ENCODE measurements at regions not wholly inside any gene's neighbourhood (a gene's known extent, or its start where the extent isn't known, plus 50 kb on each side); places are given as distances from the start of the nearest gene placed in this dataset.
A peak's percentile ranks its signal among the peaks of the same experiment; 100 is the strongest.

DNA sequence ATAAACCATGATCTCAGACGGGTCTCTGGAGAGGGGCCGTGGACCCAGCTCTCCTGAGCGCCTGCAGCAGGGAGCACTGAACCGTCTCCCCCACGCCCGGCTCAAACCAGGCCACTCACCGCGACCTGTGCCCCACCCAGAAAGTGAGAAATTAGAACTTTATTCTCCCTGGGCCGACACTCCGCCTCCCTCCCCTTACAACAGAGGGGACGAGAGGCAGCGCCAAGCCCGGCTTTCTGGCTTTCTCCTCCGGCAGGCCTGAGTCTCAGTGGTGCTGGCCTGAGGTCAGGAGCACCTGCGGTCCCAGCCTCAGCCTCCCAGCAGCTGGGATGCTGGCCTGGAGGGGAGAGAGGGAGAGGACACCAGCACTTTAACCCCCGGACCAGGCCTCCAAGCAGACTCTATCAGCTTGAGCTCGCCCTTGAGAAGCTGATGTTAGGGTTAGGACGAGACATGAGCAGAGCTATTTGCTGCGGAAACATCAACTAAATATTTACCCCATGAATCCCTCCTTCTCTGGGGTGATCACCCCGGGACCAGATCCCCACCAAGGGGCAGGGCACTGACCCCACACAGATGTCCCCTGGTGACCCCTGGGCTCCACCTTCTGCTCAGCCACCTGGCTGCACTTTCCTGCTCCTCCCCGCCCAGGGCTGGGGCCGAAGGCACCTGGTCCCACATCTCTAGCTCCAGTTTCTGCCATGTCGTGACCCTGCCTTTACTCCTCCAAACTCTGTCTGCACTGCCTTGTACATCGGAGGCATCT is 856.3 kb upstream of the SALL3 start:
- Mint-ChIP-seq H3K4me3 (peak overlapping the region in 1 of 10 donors; percentile 38), H3K27ac (no peak overlapping the region), H3K27me3 (peaks cover 0 to 20% (median 0%) of the 10 kb centered on the region in 5 donors), H3K4me1 (peaks cover 0 to 7% (median 0%) of the 10 kb centered on the region in 7 donors), H3K36me3 (no peaks in the 10 kb centered on the region), H3K9me3 (peaks cover 7 to 45% (median 21%) of the 10 kb centered on the region in 11 donors)
- H3K27ac ChIP-seq (ENCODE audit: low read depth, low read length) = no peak overlapping the region
- ChIA-PET CTCF (no interaction called here), POLR2A (no interaction called here)
- DNase-seq (no peak), ATAC-seq (no peak)
- no peaks in the 10 kb centered on the region for H3K36me3 ChIP-seq (ENCODE audit: control insufficient read depth in 2 of 3, insufficient read depth in 3 of 3, low read length in 3 of 3)
- no peaks in the 10 kb centered on the region for H3K27me3 ChIP-seq (ENCODE audit: control insufficient read depth in 2 of 2, insufficient read depth in 2 of 2, low read length in 2 of 2)
- H3K4me1 ChIP-seq (ENCODE audit: control insufficient read depth in 2 of 2, insufficient read depth in 2 of 2, low read length in 2 of 2) = no peaks in the 10 kb centered on the region
- no peak overlapping the region for H3K4me3 ChIP-seq (ENCODE audit: low read length)
- intact Hi-C loops (cut with micrococcal nuclease) = no loop called here
- H3K9me3 ChIP-seq (ENCODE audit: control insufficient read depth in 2 of 3, low read length in 3 of 3) = peaks cover 0 to 8% (median 0%) of the 10 kb centered on the region in 3 experiments

DNA sequence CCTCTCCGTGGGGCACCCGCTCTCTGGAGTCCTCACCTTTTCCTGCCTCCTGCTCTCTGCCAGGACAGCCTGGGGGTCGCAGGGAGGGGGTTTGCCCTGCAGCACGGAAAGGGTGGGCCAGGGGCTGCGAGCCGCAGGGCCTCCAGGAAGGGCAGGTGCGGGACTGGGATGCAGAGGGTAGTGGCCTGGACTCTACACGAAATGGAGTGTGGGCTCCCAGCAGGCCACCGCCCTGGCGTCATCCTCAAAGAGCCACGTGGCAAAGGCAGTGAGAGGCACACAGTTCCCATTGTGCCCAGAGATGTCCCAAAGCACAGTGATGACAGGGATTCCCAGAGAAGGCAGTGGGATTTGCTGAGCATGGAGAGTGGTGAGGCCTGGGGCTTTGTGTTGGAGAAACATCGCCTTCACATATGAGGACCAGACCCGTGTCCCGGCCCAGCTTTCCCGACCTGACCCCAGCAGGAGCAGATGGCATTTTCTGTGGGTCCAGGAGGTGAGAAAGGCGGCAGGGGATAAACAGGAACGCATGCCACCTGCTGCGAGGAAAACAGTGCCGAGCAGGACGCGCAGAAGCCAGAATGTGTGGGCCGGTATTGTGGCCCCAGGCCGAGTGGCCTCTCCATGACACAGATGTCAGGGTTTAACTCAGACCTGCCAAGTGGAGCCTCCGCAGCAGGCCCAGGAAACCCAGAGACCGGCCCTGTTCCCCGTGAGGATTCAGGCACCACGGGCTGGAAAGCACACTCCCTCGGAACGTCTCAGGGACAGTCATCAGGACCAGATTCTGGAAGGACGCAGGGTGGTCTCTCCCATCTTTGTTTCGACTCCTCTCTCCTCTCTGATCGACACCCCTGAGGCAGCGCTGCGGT is 855.5 kb upstream of the SALL3 start:
- Histone ChIP-seq H3K27ac (ENCODE audit: low read depth, low read length) (no peak overlapping the region), H3K36me3 (ENCODE audit: control insufficient read depth in 2 of 3, insufficient read depth in 3 of 3, low read length in 3 of 3) (no peaks in the 10 kb centered on the region), H3K27me3 (ENCODE audit: control insufficient read depth in 2 of 2, insufficient read depth in 2 of 2, low read length in 2 of 2) (no peaks in the 10 kb centered on the region), H3K4me3 (ENCODE audit: low read length) (no peak overlapping the region), H3K9me3 (ENCODE audit: control insufficient read depth in 2 of 3, low read length in 3 of 3) (peaks cover 0 to 8% (median 0%) of the 10 kb centered on the region in 3 experiments), H3K4me1 (ENCODE audit: control insufficient read depth in 2 of 2, insufficient read depth in 2 of 2, low read length in 2 of 2) (no peaks in the 10 kb centered on the region)
- ChIA-PET POLR2A (no interaction called here), CTCF (no interaction called here)
- intact Hi-C loops (cut with micrococcal nuclease) = no loop called here
- Mint-ChIP-seq H3K27me3 (peaks cover 0 to 28% (median 0%) of the 10 kb centered on the region in 5 donors), H3K27ac (no peak overlapping the region), H3K9me3 (peaks cover 7 to 38% (median 20%) of the 10 kb centered on the region in 11 donors), H3K4me3 (peak overlapping the region in 1 of 10 donors; percentile 38), H3K4me1 (peaks cover 0 to 8% (median 0%) of the 10 kb centered on the region in 7 donors), H3K36me3 (no peaks in the 10 kb centered on the region)
- ATAC-seq (no peak), DNase-seq (no peak)

DNA sequence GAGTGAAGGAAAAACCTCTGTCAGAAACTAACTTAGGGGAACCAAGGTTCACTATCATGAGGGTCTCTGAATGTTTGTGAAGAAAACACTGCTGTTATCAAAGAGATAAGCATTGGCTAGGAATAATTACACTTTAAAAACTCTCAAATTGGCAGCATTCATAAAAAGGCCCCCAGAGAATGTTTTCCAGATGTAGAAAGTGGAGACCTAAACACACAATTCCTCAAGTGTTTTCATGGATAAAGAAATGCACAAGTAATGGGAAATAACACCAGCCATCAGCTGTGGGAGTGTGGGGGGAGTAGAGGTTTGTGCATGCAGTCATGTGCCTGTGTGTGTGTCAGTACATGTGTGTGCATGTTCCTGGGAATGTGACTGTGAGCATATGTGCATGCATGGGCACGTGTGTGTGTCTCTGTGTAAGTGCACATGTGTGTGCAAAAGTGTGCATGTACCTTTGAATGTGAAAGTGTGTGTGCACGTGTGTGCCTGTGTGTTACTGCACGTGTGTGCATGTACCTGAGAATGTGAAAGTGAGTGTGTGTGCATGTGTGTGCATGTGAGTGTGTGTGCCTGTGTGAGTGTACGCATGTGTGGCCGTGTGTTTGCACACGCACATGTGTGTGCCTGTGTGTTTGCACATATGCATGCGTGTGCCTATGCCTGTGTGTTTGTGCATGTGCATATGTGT is 854.3 kb upstream of the SALL3 start:
- H3K4me3 ChIP-seq (ENCODE audit: low read length) = no peak overlapping the region
- H3K4me1 Mint-ChIP-seq = peaks cover 0 to 8% (median 0%) of the 10 kb centered on the region in 7 donors
- CTCF ChIA-PET = no interaction called here
- intact Hi-C loops (cut with micrococcal nuclease) = no loop called here
- peaks cover 0 to 34% (median 4%) of the 10 kb centered on the region in 5 donors for H3K27me3 Mint-ChIP-seq
- no peaks in the 10 kb centered on the region for H3K36me3 Mint-ChIP-seq
- no peak overlapping the region for H3K27ac ChIP-seq (ENCODE audit: low read depth, low read length)
- H3K9me3 ChIP-seq (ENCODE audit: control insufficient read depth in 2 of 3, low read length in 3 of 3) = peaks cover 0 to 3% (median 0%) of the 10 kb centered on the region in 3 experiments
- H3K36me3 ChIP-seq (ENCODE audit: control insufficient read depth in 2 of 3, insufficient read depth in 3 of 3, low read length in 3 of 3) = no peaks in the 10 kb centered on the region
- DNase-seq = no peak
- H3K4me3 Mint-ChIP-seq = no peak overlapping the region
- no peaks in the 10 kb centered on the region for H3K4me1 ChIP-seq (ENCODE audit: control insufficient read depth in 2 of 2, insufficient read depth in 2 of 2, low read length in 2 of 2)
- no peaks in the 10 kb centered on the region for H3K27me3 ChIP-seq (ENCODE audit: control insufficient read depth in 2 of 2, insufficient read depth in 2 of 2, low read length in 2 of 2)
- no peak overlapping the region for H3K27ac Mint-ChIP-seq
- peak; percentile 20 for ATAC-seq
- POLR2A ChIA-PET = no interaction called here
- H3K9me3 Mint-ChIP-seq = peaks cover 4 to 28% (median 15%) of the 10 kb centered on the region in 11 donors

DNA sequence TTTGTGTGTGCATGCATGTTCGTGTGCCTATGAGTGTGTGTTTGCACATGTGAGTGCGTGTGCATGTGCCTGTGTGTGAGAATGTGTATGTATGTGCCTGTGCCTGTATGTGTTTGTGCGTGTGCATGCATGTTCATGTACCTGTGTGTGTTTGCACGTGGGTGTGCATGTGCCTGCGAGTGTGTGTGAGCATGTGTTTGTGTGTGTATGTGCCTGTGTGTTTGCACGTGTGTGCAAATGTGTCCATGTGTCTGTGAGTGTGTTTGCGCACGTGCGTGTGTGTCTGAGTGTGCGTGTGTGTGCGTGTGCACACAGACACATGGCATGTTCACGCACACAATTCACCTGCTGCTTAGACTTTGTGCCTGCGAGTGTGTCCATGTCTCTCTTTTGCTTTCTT is 853.5 kb upstream of the SALL3 start:
- no peaks in the 10 kb centered on the region for H3K27me3 ChIP-seq (ENCODE audit: control insufficient read depth in 2 of 2, insufficient read depth in 2 of 2, low read length in 2 of 2)
- ChIA-PET CTCF (no interaction called here), POLR2A (no interaction called here)
- Mint-ChIP-seq H3K36me3 (peaks cover 0 to 4% (median 0%) of the 10 kb centered on the region in 5 donors), H3K9me3 (peaks cover 4 to 28% (median 15%) of the 10 kb centered on the region in 11 donors), H3K4me3 (no peak overlapping the region), H3K4me1 (peaks cover 0 to 8% (median 0%) of the 10 kb centered on the region in 7 donors), H3K27me3 (peaks cover 0 to 42% (median 9%) of the 10 kb centered on the region in 5 donors), H3K27ac (no peak overlapping the region)
- intact Hi-C loops (cut with micrococcal nuclease) = no loop called here
- H3K4me1 ChIP-seq (ENCODE audit: control insufficient read depth in 2 of 2, insufficient read depth in 2 of 2, low read length in 2 of 2) = no peaks in the 10 kb centered on the region
- no peak overlapping the region for H3K27ac ChIP-seq (ENCODE audit: low read depth, low read length)
- H3K4me3 ChIP-seq (ENCODE audit: low read length) = no peak overlapping the region
- DNase-seq (no peak), ATAC-seq (no peak)
- H3K9me3 ChIP-seq (ENCODE audit: control insufficient read depth in 2 of 3, low read length in 3 of 3) = peaks cover 0 to 3% (median 0%) of the 10 kb centered on the region in 3 experiments
- H3K36me3 ChIP-seq (ENCODE audit: control insufficient read depth in 2 of 3, insufficient read depth in 3 of 3, low read length in 3 of 3) = no peaks in the 10 kb centered on the region

DNA sequence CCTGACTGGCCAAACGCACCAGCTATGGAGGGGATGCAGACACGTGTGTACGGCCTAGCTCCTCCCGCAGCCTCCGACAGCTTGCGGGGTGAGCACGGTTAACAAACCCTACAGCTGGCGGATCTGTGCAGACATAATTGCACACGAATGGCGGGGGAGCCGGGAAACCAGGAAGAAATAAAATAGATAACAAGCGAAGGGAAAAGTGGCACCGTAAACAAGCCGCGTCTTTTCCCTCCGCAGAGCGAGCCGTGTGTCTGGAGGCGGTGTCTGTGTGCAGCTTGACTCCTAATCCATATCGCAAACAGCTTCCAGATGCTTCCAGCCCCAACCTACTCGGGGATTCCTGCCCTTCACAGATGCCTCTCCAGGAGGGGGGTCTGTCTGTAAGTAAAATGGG is 853.1 kb upstream of the SALL3 start:
- no peaks in the 10 kb centered on the region for H3K27me3 ChIP-seq (ENCODE audit: control insufficient read depth in 2 of 2, insufficient read depth in 2 of 2, low read length in 2 of 2)
- intact Hi-C loops (cut with micrococcal nuclease) = no loop called here
- no peaks in the 10 kb centered on the region for H3K36me3 ChIP-seq (ENCODE audit: control insufficient read depth in 2 of 3, insufficient read depth in 3 of 3, low read length in 3 of 3)
- Mint-ChIP-seq H3K4me3 (no peak overlapping the region), H3K27me3 (peaks cover 0 to 41% (median 9%) of the 10 kb centered on the region in 5 donors), H3K36me3 (peaks cover 0 to 4% (median 0%) of the 10 kb centered on the region in 5 donors), H3K27ac (no peak overlapping the region), H3K9me3 (peaks cover 4 to 27% (median 15%) of the 10 kb centered on the region in 11 donors), H3K4me1 (peaks cover 0 to 8% (median 0%) of the 10 kb centered on the region in 7 donors)
- no peak overlapping the region for H3K4me3 ChIP-seq (ENCODE audit: low read length)
- peaks cover 0 to 3% (median 0%) of the 10 kb centered on the region in 3 experiments for H3K9me3 ChIP-seq (ENCODE audit: control insufficient read depth in 2 of 3, low read length in 3 of 3)
- ChIA-PET CTCF (no interaction called here), POLR2A (no interaction called here)
- no peaks in the 10 kb centered on the region for H3K4me1 ChIP-seq (ENCODE audit: control insufficient read depth in 2 of 2, insufficient read depth in 2 of 2, low read length in 2 of 2)
- DNase-seq (no peak), ATAC-seq (no peak)
- no peak overlapping the region for H3K27ac ChIP-seq (ENCODE audit: low read depth, low read length)

DNA sequence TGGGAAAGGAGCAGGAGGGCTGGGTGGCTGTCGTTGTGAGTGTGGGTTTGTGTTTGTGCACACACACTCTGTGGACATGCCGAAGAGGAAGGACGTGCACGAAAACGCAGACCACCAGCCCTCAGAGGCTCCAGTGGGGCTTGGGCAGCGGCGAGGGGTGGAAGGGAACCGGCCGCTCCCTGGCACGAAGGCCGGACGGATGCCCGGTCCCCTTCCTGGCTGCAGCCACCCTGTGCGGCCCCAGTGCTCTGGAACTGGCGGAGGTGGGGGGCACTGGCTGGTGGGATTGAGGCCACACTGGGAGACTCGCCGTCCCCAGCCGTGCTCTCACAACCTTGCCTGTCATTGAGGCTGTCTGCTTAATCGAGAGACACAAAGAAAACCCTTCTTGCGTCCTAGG is 852.6 kb upstream of the SALL3 start:
- Mint-ChIP-seq H3K27me3 (peaks cover 0 to 38% (median 9%) of the 10 kb centered on the region in 5 donors), H3K36me3 (peaks cover 0 to 4% (median 0%) of the 10 kb centered on the region in 5 donors), H3K9me3 (peaks cover 4 to 26% (median 13%) of the 10 kb centered on the region in 11 donors), H3K27ac (no peak overlapping the region), H3K4me3 (no peak overlapping the region), H3K4me1 (peaks cover 0 to 8% (median 0%) of the 10 kb centered on the region in 7 donors)
- ChIA-PET CTCF (no interaction called here), POLR2A (no interaction called here)
- Histone ChIP-seq H3K4me3 (ENCODE audit: low read length) (no peak overlapping the region), H3K27ac (ENCODE audit: low read depth, low read length) (no peak overlapping the region), H3K9me3 (ENCODE audit: control insufficient read depth in 2 of 3, low read length in 3 of 3) (peaks cover 0 to 3% (median 0%) of the 10 kb centered on the region in 3 experiments), H3K4me1 (ENCODE audit: control insufficient read depth in 2 of 2, insufficient read depth in 2 of 2, low read length in 2 of 2) (no peaks in the 10 kb centered on the region), H3K36me3 (ENCODE audit: control insufficient read depth in 2 of 3, insufficient read depth in 3 of 3, low read length in 3 of 3) (no peaks in the 10 kb centered on the region), H3K27me3 (ENCODE audit: control insufficient read depth in 2 of 2, insufficient read depth in 2 of 2, low read length in 2 of 2) (no peaks in the 10 kb centered on the region)
- intact Hi-C loops (cut with micrococcal nuclease) = no loop called here
- ATAC-seq (no peak), DNase-seq (no peak)
